HepG2 (cell line): ENCODE measurements at regions not wholly inside any gene's neighbourhood (a gene's known extent, or its start where the extent isn't known, plus 50 kb on each side); places are given as distances from the start of the nearest gene placed in this dataset.

Experiments used
- ATF4 ChIP-seq, 2 experiments: fragments of 450-650 bp in 1 of 2; sonication (generic) in 1 of 2; formaldehyde crosslinking; IDR thresholded peaks; 2 replicates each; pipeline versions ENCODE4 v1.5.0 to v1.8.0; 2020 to 2022; ENCODE audit warnings: mild to moderate bottlenecking in 1 of 2, missing genetic modification reagents in 1 of 2
- BRD4 ChIP-seq: sonication (generic); formaldehyde crosslinking; IDR thresholded peaks from 2 replicates; pipeline ENCODE4 v1.4.0; 2020; ENCODE audit warnings: missing genetic modification reagents
- CREB3 ChIP-seq: sonication (generic); formaldehyde crosslinking; IDR thresholded peaks from 2 replicates; pipeline ENCODE4 v1.5.0; 2020; ENCODE audit warnings: missing genetic modification reagents
- FOXJ3 ChIP-seq: sonication (generic); formaldehyde crosslinking; IDR thresholded peaks from 2 replicates; pipeline ENCODE4 v1.4.0; 2020; ENCODE audit warnings: missing genetic modification reagents, mild to moderate bottlenecking, borderline replicate concordance
- PITX1 ChIP-seq: sonication (generic); formaldehyde crosslinking; IDR thresholded peaks from 2 replicates; pipeline ENCODE4 v1.5.1; 2020; ENCODE audit warnings: mild to moderate bottlenecking, missing genetic modification reagents
- POLR2AphosphoS5 ChIP-seq: IDR thresholded peaks from 2 replicates; pipeline ENCODE4 v1.6.1; 2012; ENCODE audit warnings: low read depth, low read length
- PRDM15 ChIP-seq: sonication (generic); formaldehyde crosslinking; IDR thresholded peaks from 2 replicates; pipeline ENCODE4 v1.4.0; 2020; ENCODE audit warnings: missing genetic modification reagents
- PRDM4 ChIP-seq: sonication (generic); formaldehyde crosslinking; IDR thresholded peaks from 2 replicates; pipeline ENCODE4 v1.9.0; 2021; ENCODE audit warnings: missing genetic modification reagents, borderline replicate concordance
- SKI ChIP-seq: fragments of 450-650 bp; IDR thresholded peaks from one replicate; pipeline ENCODE4 v1.6.1; 2018; ENCODE audit warnings: mild to moderate bottlenecking; ENCODE audit not compliant: partially characterized antibody
- TAF1 ChIP-seq: sonication (generic); formaldehyde crosslinking; IDR thresholded peaks from 2 replicates; pipeline ENCODE4 v1.4.0; 2020; ENCODE audit warnings: missing genetic modification reagents
- THAP7 ChIP-seq: sonication (generic); formaldehyde crosslinking; IDR thresholded peaks from 2 replicates; pipeline ENCODE4 v1.8.1; 2023; ENCODE audit warnings: mild to moderate bottlenecking, missing genetic modification reagents
- YY1 ChIP-seq: IDR thresholded peaks from 2 replicates; pipeline ENCODE4 v1.6.1; 2011; ENCODE audit warnings: low read length, low read depth, moderate library complexity, mild to moderate bottlenecking; ENCODE audit not compliant: insufficient read depth, insufficient replicate concordance
- ZNF331 ChIP-seq: sonication (generic); formaldehyde crosslinking; IDR thresholded peaks from 2 replicates; pipeline ENCODE4 v1.4.0; 2020; ENCODE audit warnings: missing genetic modification reagents
- ZNF33A ChIP-seq: sonication (generic); formaldehyde crosslinking; IDR thresholded peaks from 2 replicates; pipeline ENCODE4 v1.5.1; 2020; ENCODE audit warnings: missing genetic modification reagents, mild to moderate bottlenecking, moderate library complexity, borderline replicate concordance
- ZNF775 ChIP-seq: sonication (generic); formaldehyde crosslinking; IDR thresholded peaks from 2 replicates; pipeline ENCODE4 v1.4.0; 2020; ENCODE audit warnings: missing genetic modification reagents, mild to moderate bottlenecking, moderate library complexity, borderline replicate concordance
- ZSCAN5A ChIP-seq: sonication (generic); formaldehyde crosslinking; IDR thresholded peaks from 2 replicates; pipeline ENCODE4 v1.8.0; 2022; ENCODE audit warnings: mild to moderate bottlenecking, missing genetic modification reagents, borderline replicate concordance

- TF ChIP-seq ATF4 (CRISPR knock-in tag; IDR thresholded peaks at IDR 0.05) (no peak), ZNF331 (CRISPR knock-in tag) (peak; percentile 56; the same call in 1 of the 2 replicates), TAF1 (CRISPR knock-in tag) (peak; percentile 52; the same call in 1 of the 2 replicates), ZNF775 (CRISPR knock-in tag) (no peak), ZNF33A (no peak), BRD4 (peak; percentile 70; the same call in 1 of the 2 replicates), SKI (no peak), THAP7 (CRISPR knock-in tag) (no peak), FOXJ3 (peak; percentile 33; the same call in 1 of the 2 replicates), PRDM4 (CRISPR knock-in tag) (no peak), YY1 (no peak), PRDM15 (CRISPR knock-in tag) (no peak), ZSCAN5A (CRISPR knock-in tag) (no peak), POLR2AphosphoS5 (peak; percentile 43; the same call in 1 of the 2 replicates), PITX1 (CRISPR knock-in tag) (peak; percentile 43; the same call in 1 of the 2 replicates), CREB3 (CRISPR knock-in tag) (no peak)
Observed at GRCh38 chr2:145753966-145754365, 1234.0 kb upstream of the ZEB2 start (continued).
